H9 (cell line): ENCODE measurements at regions not wholly inside any gene's neighbourhood (a gene's known extent, or its start where the extent isn't known, plus 50 kb on each side); places are given as distances from the start of the nearest gene placed in this dataset.
A peak's percentile ranks its signal among the peaks of the same experiment; 100 is the strongest.

Source experiments
- DNase-seq: peaks from one replicate; pipeline ENCODE4 v3.0.0-alpha.2; 2017
- H2AFZ ChIP-seq: one replicate; pipeline ENCODE4 v1.6.1; 2013; ENCODE audit warnings: mild to moderate bottlenecking, low read length, control low read depth, moderate library complexity
- H2AK5ac ChIP-seq: 2 replicates; pipeline ENCODE4 v1.6.1; 2013; ENCODE audit warnings: low read length, control low read depth, mixed read lengths; ENCODE audit not compliant: insufficient read length
- H2BK120ac ChIP-seq: one replicate; pipeline ENCODE4 v1.6.1; 2013; ENCODE audit warnings: low read depth, mild to moderate bottlenecking, low read length, control low read depth, inconsistent platforms; ENCODE audit not compliant: poor library complexity, severe bottlenecking
- H2BK12ac ChIP-seq: 2 replicates; pipeline ENCODE4 v1.6.1; 2013; ENCODE audit warnings: low read length, control low read depth, mixed read lengths, low read depth; ENCODE audit not compliant: insufficient read length
- H2BK15ac ChIP-seq: 2 replicates; pipeline ENCODE4 v1.6.1; 2013; ENCODE audit warnings: low read depth, low read length, control low read depth
- H2BK20ac ChIP-seq: one replicate; pipeline ENCODE4 v1.6.1; 2013; ENCODE audit warnings: low read depth, mild to moderate bottlenecking, low read length, control low read depth, inconsistent platforms; ENCODE audit not compliant: poor library complexity, severe bottlenecking
- H2BK5ac ChIP-seq: 2 replicates; pipeline ENCODE4 v1.6.1; 2013; ENCODE audit warnings: low read length, control low read depth, mixed read lengths; ENCODE audit not compliant: insufficient read length
- H3K14ac ChIP-seq: 2 replicates; pipeline ENCODE4 v1.6.1; 2013; ENCODE audit warnings: low read length, control low read depth; ENCODE audit not compliant: insufficient read depth
- H3K18ac ChIP-seq: 2 replicates; pipeline ENCODE4 v1.6.1; 2013; ENCODE audit warnings: low read depth, mild to moderate bottlenecking, mixed read lengths, low read length, control low read depth; ENCODE audit not compliant: insufficient read length
- H3K23ac ChIP-seq: 2 replicates; pipeline ENCODE4 v1.6.1; 2013; ENCODE audit warnings: low read length, control low read depth, mixed read lengths, low read depth; ENCODE audit not compliant: insufficient read length
- H3K23me2 ChIP-seq: 2 replicates; pipeline ENCODE4 v1.6.1; 2013; ENCODE audit warnings: low read depth, mild to moderate bottlenecking, mixed read lengths, low read length, control low read depth; ENCODE audit not compliant: insufficient read length, poor library complexity, severe bottlenecking
- H3K27ac ChIP-seq: 2 replicates; pipeline ENCODE4 v1.5.1; 2013; ENCODE audit warnings: low read length, control low read depth, mixed read lengths, low read depth; ENCODE audit not compliant: insufficient read length
- H3K27me3 ChIP-seq: 2 replicates; pipeline ENCODE4 v1.6.1; 2013; ENCODE audit warnings: low read length, control low read depth, inconsistent platforms; ENCODE audit not compliant: insufficient read depth
- H3K4ac ChIP-seq: 2 replicates; pipeline ENCODE4 v1.6.1; 2013; ENCODE audit warnings: low read depth, mild to moderate bottlenecking, control low read depth, inconsistent platforms, low read length, moderate library complexity
- H3K4me1 ChIP-seq: 2 replicates; pipeline ENCODE4 v1.6.1; 2013; ENCODE audit warnings: low read length, control low read depth, inconsistent platforms; ENCODE audit not compliant: insufficient read depth
- H3K4me2 ChIP-seq: 2 replicates; pipeline ENCODE4 v1.6.1; 2013; ENCODE audit warnings: low read length, control low read depth, mixed read lengths; ENCODE audit not compliant: insufficient read length, insufficient read depth
- H3K56ac ChIP-seq: 2 replicates; pipeline ENCODE4 v1.6.1; 2013; ENCODE audit warnings: low read depth, mild to moderate bottlenecking, mixed read lengths, low read length, control low read depth; ENCODE audit not compliant: insufficient read length
- H3K79me1 ChIP-seq: 2 replicates; pipeline ENCODE4 v1.6.1; 2013; ENCODE audit warnings: low read depth, mild to moderate bottlenecking, moderate library complexity, low read length, control low read depth, inconsistent platforms; ENCODE audit not compliant: insufficient read depth, poor library complexity, severe bottlenecking
- H3K79me2 ChIP-seq: 2 replicates; pipeline ENCODE4 v1.6.1; 2013; ENCODE audit warnings: low read length, control low read depth, inconsistent platforms; ENCODE audit not compliant: insufficient read depth
- H3K9ac ChIP-seq: 2 replicates; pipeline ENCODE4 v1.6.1; 2013; ENCODE audit warnings: low read length, control low read depth, mixed read lengths; ENCODE audit not compliant: insufficient read length; ENCODE audit errors: extremely low read depth
- H3K9me3 ChIP-seq: one replicate; pipeline ENCODE4 v1.6.1; 2013; ENCODE audit warnings: low read depth, low read length, inconsistent platforms; ENCODE audit not compliant: control insufficient read depth
- H3T11ph ChIP-seq: one replicate; pipeline ENCODE4 v1.6.1; 2013; ENCODE audit warnings: mild to moderate bottlenecking, low read length, control low read depth, inconsistent platforms
- H4K20me1 ChIP-seq: one replicate; pipeline ENCODE4 v1.6.1; 2013; ENCODE audit not compliant: control insufficient read depth, insufficient read length, insufficient read depth
- H4K5ac ChIP-seq: 2 replicates; pipeline ENCODE4 v1.6.1; 2013; ENCODE audit warnings: low read depth, mild to moderate bottlenecking, mixed read lengths, low read length, control low read depth; ENCODE audit not compliant: insufficient read length
- H4K8ac ChIP-seq: replicated peaks from 2 replicates; pipeline ENCODE4 v1.6.1; 2013; ENCODE audit warnings: low read length, control low read depth, mixed read lengths, low read depth; ENCODE audit not compliant: insufficient read length
- H4K91ac ChIP-seq: 2 replicates; pipeline ENCODE4 v1.6.1; 2013; ENCODE audit warnings: low read depth, mild to moderate bottlenecking, moderate library complexity, mixed read lengths, low read length, control low read depth; ENCODE audit not compliant: insufficient read length
- H3K27ac Mint-ChIP-seq, 3 experiments: 2 replicates in 2 of 3; 3 replicates in 1 of 3; pipeline ENCODE4 v1.8.0; 2020 to 2021; ENCODE audit warnings: mixed read lengths in 3 of 3, mild to moderate bottlenecking in 1 of 3, moderate library complexity in 1 of 3
- H3K27me3 Mint-ChIP-seq: 2 replicates; pipeline ENCODE4 v1.8.0; 2021; ENCODE audit warnings: low read depth, mild to moderate bottlenecking, moderate library complexity, mixed read lengths
- H3K36me3 Mint-ChIP-seq, 3 experiments: 2 replicates in 2 of 3; 3 replicates in 1 of 3; pipeline ENCODE4 v1.8.0; 2020 to 2021; ENCODE audit warnings: low read depth in 3 of 3, mixed read lengths in 3 of 3; ENCODE audit not compliant: insufficient read depth in 1 of 3
- H3K4me1 Mint-ChIP-seq, 2 experiments: 2 replicates each; pipeline ENCODE4 v1.8.0; 2020; ENCODE audit warnings: mixed read lengths in 2 of 2
- H3K4me3 Mint-ChIP-seq, 2 experiments: 2 replicates in 1 of 2; 3 replicates in 1 of 2; pipeline ENCODE4 v1.8.0; 2020 to 2021; ENCODE audit warnings: mild to moderate bottlenecking in 2 of 2, mixed read lengths in 2 of 2, moderate library complexity in 1 of 2
- H3K9me3 Mint-ChIP-seq, 2 experiments: 2 replicates in 1 of 2; 3 replicates in 1 of 2; pipeline ENCODE4 v1.8.0; 2020; ENCODE audit warnings: mild to moderate bottlenecking in 2 of 2, mixed read lengths in 2 of 2, moderate library complexity in 1 of 2
- CTCF ChIP-seq: fragments of 200-600 bp; sonication (generic); conservative IDR thresholded peaks from 3 replicates; pipeline ENCODE4 v1.8.0; 2021; ENCODE audit warnings: antibody characterized with exemption, mild to moderate bottlenecking
- WGBS: extraction: QIAGEN DNeasy Blood & Tissue Kit; methylation state at CpG from one replicate; pipeline ENCODE4 v1.1.7; 2013; ENCODE audit warnings: missing lambda C conversion rate, low lambda C conversion rate, mixed read lengths; ENCODE audit not compliant: insufficient read length; ENCODE audit errors: extremely low coverage; 5-methylcytosine and 5-hydroxymethylcytosine counted together

GRCh38 chr2:236830926-236831325 is 254.8 kb upstream of the COPS8 start:
- Mint-ChIP-seq H3K4me3 (no peak overlapping the region), H3K27ac (peak overlapping the region in 1 of 3 experiments; percentile 33; a peak in 1 of 7 replicates), H3K36me3 (peaks cover 3 to 14% (median 14%) of the 10 kb centered on the region in 3 experiments; a peak in 6 of 7 replicates), H3K9me3 (peaks cover 12 to 14% of the 10 kb centered on the region in 2 experiments), H3K4me1 (peaks cover 27 to 28% of the 10 kb centered on the region in 2 experiments), H3K27me3 (peaks cover 6% of the 10 kb centered on the region)
- H3K18ac ChIP-seq: no peak overlapping the region
- no peak overlapping the region for H3K56ac ChIP-seq
- H4K5ac ChIP-seq: no peak overlapping the region
- WGBS: no CpG with 5 or more reads among the region's 3 CpGs
- H2BK120ac ChIP-seq: no peak overlapping the region
- no peak overlapping the region for H4K8ac ChIP-seq
- TF ChIP-seq CTCF: no peak
- H3K4me2 ChIP-seq: no peak overlapping the region
- H3K27ac ChIP-seq: no peak overlapping the region
- no peaks in the 10 kb centered on the region for H3K27me3 ChIP-seq
- H2BK20ac ChIP-seq: no peak overlapping the region
- no peak overlapping the region for H2BK15ac ChIP-seq
- H3K79me2 ChIP-seq: no peaks in the 10 kb centered on the region
- H3K4me1 ChIP-seq: peaks cover 12% of the 10 kb centered on the region
- H3T11ph ChIP-seq: no peak overlapping the region
- no peak overlapping the region for H2BK12ac ChIP-seq
- no peak for DNase-seq
- H3K23me2 ChIP-seq: no peaks in the 10 kb centered on the region
- H2AFZ ChIP-seq: no peak overlapping the region
- no peak overlapping the region for H3K9ac ChIP-seq
- no peaks in the 10 kb centered on the region for H3K9me3 ChIP-seq
- H3K79me1 ChIP-seq: no peaks in the 10 kb centered on the region
- no peak overlapping the region for H4K91ac ChIP-seq
- no peak overlapping the region for H2AK5ac ChIP-seq
- no peak overlapping the region for H2BK5ac ChIP-seq
- H3K23ac ChIP-seq: no peak overlapping the region
- H4K20me1 ChIP-seq: no peaks in the 10 kb centered on the region
- H3K4ac ChIP-seq: no peak overlapping the region
- no peak overlapping the region for H3K14ac ChIP-seq
